Esophagus muscularis mucosa (tissue), 3 donors: ENCODE measurements at regions not wholly inside any gene's neighbourhood (a gene's known extent, or its start where the extent isn't known, plus 50 kb on each side); places are given as distances from the start of the nearest gene placed in this dataset.

Experiments used
- CTCF ChIP-seq, 3 experiments: fragments of 200-600 bp in 2 of 3; fragments of 450-650 bp in 1 of 3; sonication (generic) in 2 of 3; IDR thresholded peaks; one replicate each; pipeline ENCODE4 v1.5.1; 2017 to 2019; ENCODE audit warnings: antibody characterized with exemption in 3 of 3, mild to moderate bottlenecking in 2 of 3, moderate library complexity in 1 of 3
- POLR2A ChIP-seq: fragments of 450-650 bp; IDR thresholded peaks from one replicate; pipeline ENCODE4 v1.6.1; 2017; ENCODE audit warnings: antibody characterized with exemption, moderate library complexity, mild to moderate bottlenecking, low read depth
- POLR2AphosphoS5 ChIP-seq, 2 donors: sonication (generic); formaldehyde crosslinking; IDR thresholded peaks; one replicate each; pipeline ENCODE4 v1.6.1; 2017; ENCODE audit warnings: antibody characterized with exemption in 2 of 2

GRCh38 chr3:66675366-66675765, 174.5 kb upstream of the LRIG1 start:
- TF ChIP-seq CTCF (IDR thresholded peaks at IDR 0.05) = no peak
- no peak for TF ChIP-seq POLR2A
- TF ChIP-seq POLR2AphosphoS5 (IDR thresholded peaks at IDR 0.05) = no peak
